NCI-H748 treated with DMSO at 0.1 percent for 48 hours (cell line): ENCODE measurements at regions not wholly inside any gene's neighbourhood (a gene's known extent, or its start where the extent isn't known, plus 50 kb on each side); places are given as distances from the start of the nearest gene placed in this dataset.
"Not testable (repeated sequence)": the region's sequence is repeated elsewhere in the genome, so short reads cannot be mapped to it uniquely, and the experiment has no call there.

Experiments used
- DNase-seq: peaks from one replicate; lab custom pipeline; 2025; lab: John Stamatoyannopoulos, UW

DNA sequence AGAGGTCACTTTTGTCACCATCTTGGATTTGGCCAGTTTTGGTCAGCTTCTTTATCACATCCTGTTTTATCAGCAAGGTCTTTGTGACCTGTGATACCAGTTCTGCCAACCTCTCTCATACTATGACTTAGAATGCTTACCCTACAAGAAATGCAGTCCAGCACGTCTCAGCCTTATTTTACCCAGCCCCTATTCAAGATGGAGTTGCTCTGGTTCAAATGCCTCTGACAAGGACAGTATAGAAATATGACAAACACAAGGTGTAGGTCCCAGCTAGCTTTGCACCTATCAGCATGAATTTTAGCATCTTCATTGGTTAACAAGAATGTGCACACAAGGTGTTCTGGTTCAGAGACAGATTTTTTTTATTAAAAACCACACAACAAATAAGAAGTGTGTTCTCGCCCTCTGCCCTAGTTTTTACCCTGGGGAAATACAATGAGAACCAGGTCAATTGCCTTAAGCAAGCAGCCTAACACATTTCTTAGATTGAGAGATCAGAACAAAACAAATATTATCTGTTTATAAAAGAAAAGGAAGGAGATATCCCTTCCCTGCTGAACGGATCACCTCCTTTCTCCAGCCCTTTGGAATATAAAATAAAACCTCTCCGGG lies 962.3 kb upstream of the PRKX start:
- no peak for DNase-seq

GRCh38 chrX:4674028-4674782 lies 960.8 kb upstream of the PRKX start:
- DNase-seq, result no peak

DNA sequence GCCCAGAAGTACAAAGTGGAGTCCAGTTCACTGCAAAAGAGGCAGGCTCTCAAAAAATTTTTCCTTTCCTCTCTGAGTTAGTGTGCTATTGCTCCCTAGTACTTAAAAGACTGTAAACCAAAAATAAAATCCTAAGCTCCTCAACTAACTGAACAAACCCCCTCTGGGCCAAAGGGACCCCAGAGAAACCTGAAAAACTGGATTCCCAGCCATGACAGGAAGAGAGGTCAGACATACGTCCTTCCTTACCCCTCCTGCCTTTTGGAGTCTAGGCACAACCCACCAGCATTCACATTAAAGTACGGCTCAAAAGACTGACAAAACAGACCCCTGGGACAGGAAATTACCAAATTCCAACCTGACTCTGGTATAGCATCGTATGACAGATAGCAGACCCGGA lies 957.9 kb upstream of the PRKX start:
- no peak for DNase-seq

DNA sequence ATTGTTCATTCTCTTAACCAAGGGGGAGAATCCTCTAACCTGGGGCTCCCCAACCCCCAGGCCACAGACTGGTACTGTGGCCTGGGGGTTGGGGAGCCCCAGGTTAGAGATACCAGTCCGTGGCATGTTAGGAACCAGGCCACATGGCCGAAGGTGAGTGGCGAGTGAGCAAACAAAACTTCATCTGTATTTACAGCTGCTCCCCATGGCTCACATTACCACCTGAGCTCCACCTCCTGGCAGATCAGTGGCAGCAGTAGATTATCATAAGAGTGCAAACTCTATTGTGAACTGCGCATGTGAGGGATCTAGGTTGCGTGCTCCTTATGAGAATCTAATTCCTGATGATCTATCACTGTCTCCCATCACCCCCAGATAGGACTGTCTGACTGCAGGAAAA lies 957.2 kb upstream of the PRKX start:
- DNase-seq, result no peak

DNA sequence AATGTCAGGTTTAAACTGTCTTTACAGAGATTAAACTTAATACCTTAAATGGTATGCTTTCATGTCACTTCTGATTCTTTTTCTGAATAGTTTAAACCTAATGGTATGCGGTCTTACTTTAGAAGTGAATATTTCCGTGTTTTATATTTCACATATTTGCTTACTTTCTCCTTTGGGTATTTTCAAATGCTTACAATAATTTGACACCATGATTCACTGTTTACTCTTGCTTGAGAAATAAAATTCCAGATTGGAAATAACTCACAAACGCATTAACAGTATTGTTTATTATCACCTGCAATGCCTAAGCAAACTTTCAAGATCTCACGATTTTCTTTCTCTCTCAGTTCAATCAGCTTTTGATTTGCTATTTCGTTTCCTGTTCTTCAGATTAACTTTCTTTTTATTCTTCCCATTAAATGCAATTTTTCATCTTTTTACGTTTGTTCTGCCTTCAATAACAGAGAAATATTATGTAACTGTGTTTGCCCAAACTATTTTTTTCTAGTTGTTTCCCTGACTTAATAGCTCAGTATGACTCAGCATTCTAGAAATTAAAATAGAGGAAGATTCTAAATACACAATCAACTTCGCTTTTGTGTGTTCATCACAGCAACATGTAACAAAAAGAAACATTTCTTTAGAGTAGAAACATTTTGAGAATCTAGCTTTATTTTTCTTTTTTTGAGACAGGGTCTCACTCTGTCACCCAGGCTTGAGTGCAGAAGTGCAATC lies 955.5 kb upstream of the PRKX start:
- DNase-seq, result no peak

DNA sequence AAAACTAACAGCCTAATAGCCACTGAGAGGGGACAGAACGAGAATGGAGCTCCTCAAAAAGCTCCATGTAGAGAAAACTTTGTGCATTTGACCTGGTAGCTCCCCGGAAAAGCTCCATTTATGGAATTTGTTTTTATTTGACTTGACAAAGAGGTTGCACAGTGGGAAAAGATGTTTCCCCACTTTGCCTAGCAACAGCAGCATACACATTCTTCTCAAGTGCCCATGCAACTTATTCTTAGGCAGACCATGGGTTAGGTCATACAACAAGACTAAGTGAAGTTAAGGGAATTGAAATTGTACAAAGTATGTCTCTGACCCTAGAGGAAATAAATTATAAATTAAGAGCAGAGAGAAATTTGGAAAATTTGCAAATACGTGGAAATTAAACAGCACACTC lies 949.6 kb upstream of the PRKX start:
- DNase-seq, result peak; percentile 2

GRCh38 chrX:4661771-4662170 lies 948.3 kb upstream of the PRKX start:
- DNase-seq, result no peak

GRCh38 chrX:4656419-4656818 lies 943.0 kb upstream of the PRKX start:
- no peak for DNase-seq

DNA sequence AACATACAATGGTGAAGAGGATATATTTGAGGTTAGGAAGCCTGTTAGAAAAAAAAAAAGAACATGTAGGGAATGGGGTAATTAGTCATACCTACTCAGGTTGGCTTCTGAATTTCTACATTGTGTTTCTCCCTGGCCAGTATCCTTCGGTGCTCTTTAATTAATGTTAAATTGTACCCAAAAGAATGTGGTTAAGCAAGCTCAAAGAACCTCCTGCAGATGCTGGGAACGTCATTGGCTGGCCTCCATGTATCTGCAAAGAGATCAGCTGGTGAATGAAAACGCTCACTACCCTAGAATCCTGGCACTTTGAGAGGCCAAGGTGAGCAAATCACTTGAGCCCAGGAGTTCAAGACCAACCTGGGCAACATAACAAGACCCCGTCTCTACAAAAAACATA lies 942.3 kb upstream of the PRKX start:
- no peak for DNase-seq

DNA sequence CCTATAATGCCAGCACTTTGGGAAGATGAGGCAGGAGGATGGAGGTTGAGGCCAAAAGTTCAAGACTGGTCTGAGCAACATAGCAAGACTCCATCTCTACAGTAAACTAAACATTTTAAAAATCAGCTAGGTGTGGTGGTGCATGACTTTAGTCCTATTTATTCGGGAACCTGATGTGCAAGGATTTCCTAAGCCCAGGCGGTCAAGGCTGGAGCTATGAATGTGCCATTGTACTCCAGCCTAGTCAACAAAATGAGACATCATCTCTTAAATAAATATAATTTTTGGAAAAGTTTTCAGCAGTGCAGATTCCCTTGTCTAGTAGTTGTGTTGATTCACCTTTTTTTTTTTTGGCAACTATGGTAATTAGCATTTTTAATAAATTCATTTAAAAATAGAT lies 928.7 kb upstream of the PRKX start:
- no peak for DNase-seq

GRCh38 chrX:4638036-4638435 lies 924.6 kb upstream of the PRKX start:
- no peak for DNase-seq

GRCh38 chrX:4627414-4627813 lies 914.0 kb upstream of the PRKX start:
- no peak for DNase-seq

- peak; percentile 21 for DNase-seq
Measured at GRCh38 chrX:4622486-4623167, 909.2 kb upstream of the PRKX start.

DNA sequence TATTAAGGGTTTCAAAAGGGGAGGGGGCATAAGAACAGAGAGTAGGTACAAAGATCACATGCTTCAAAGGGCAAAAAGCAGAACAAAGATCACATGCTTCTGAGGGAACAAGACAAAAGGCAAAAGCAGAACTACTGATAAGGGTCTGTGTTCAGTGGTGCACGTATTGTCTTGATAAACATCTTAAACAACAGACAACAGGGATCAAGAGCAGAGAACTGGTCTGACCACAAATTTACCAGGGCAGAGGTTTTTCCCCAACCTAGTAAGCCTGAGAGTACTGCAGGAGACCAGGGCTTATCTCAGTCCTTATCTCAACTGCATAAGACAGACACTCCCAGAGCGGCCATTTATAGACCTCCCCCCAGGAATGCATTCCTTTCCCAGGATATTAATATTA lies 900.2 kb upstream of the PRKX start:
- DNase-seq, result not testable (repeated sequence)

- no peak for DNase-seq
Measured at GRCh38 chrX:4588893-4589292, 875.4 kb upstream of the PRKX start.

GRCh38 chrX:4588466-4588865 lies 875.0 kb upstream of the PRKX start:
- DNase-seq, result no peak

- no peak for DNase-seq
Measured at GRCh38 chrX:4588056-4588455, 874.6 kb upstream of the PRKX start.

GRCh38 chrX:4579999-4580398 lies 866.5 kb upstream of the PRKX start:
- no peak for DNase-seq

DNA sequence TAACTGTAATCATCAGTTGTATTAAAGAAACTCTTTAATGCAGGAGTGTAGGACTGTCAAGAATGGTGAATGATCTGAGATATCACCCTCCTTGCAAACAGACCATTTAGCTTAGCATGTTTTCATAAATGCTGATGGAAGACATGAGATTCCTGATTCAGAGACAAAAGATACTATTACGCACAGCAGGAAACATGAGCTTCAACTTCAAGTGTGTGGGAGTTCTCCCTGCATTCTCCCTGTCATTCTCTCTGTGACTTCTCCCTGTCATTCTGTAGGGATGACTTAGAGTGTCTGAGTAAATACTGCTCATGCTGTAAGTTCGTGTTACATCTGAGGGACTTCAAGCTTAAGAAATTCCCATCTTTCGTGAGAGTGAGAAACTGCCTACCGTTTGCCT lies 866.0 kb upstream of the PRKX start:
- no peak for DNase-seq

- DNase-seq, result peak; percentile 19
Measured at GRCh38 chrX:4572691-4573090, 859.2 kb upstream of the PRKX start.

GRCh38 chrX:4570151-4570550 lies 856.7 kb upstream of the PRKX start:
- DNase-seq, result no peak

GRCh38 chrX:4560192-4560591 lies 846.7 kb upstream of the PRKX start:
- DNase-seq, result no peak

- DNase-seq, result peak; percentile 5
Measured at GRCh38 chrX:4550018-4550417, 836.6 kb upstream of the PRKX start.
